Right cardiac atrium (tissue), 5 donors: ENCODE measurements at regions not wholly inside any gene's neighbourhood (a gene's known extent, or its start where the extent isn't known, plus 50 kb on each side); places are given as distances from the start of the nearest gene placed in this dataset.
"Not testable (repeated sequence)": the region's sequence is repeated elsewhere in the genome, so short reads cannot be mapped to it uniquely, and the experiment has no call there.

ENCODE experiments used
- ATAC-seq, 2 donors: fragments of 200-7000 bp; cut with Tn5 transposase; one replicate each; pipeline versions ENCODE4 v1.8.0 to v1.9.1; 2020; ENCODE audit warnings: moderate library complexity in 2 of 2, mild to moderate bottlenecking in 1 of 2
- DNase-seq, 3 donors: peaks; one replicate each; pipeline ENCODE4 v3.0.0-alpha.2; 2020
- H3K27ac ChIP-seq: one replicate; pipeline ENCODE4 v1.5.1; 2013; ENCODE audit warnings: mild to moderate bottlenecking, low read length, control low read depth, moderate library complexity
- H3K27me3 ChIP-seq: one replicate; pipeline ENCODE4 v1.6.1; 2013; ENCODE audit not compliant: control insufficient read depth, insufficient read depth
- H3K4me1 ChIP-seq: one replicate; pipeline ENCODE4 v1.6.1; 2013; ENCODE audit warnings: low read length; ENCODE audit not compliant: control insufficient read depth, insufficient read depth
- H3K4me3 ChIP-seq: one replicate; pipeline ENCODE4 v1.5.1; 2013; ENCODE audit warnings: low read length, control low read depth
- H3K9me3 ChIP-seq: one replicate; pipeline ENCODE4 v1.6.1; 2013; ENCODE audit warnings: low read length; ENCODE audit not compliant: control insufficient read depth
- WGBS: extraction: QIAGEN DNeasy Blood & Tissue Kit; methylation state at CpG from one replicate; pipeline ENCODE4 v1.1.7; 2013; 5-methylcytosine and 5-hydroxymethylcytosine counted together
- intact Hi-C, 4 donors: fragments of 100-400 bp; cut with DNase I; formaldehyde crosslinking; loops; one replicate each; pipeline versions ENCODE4 v1.11.0 to v1.14.0; 2022 to 2023
- donor health status: healthy with polysubstance abuse.
- donor health status: DM: no; HTN: yes; CAD: no.
- donor health status: DM: no; HTN: no; CAD: no.
- donor health status: DM: no; HTN: yes; CAD: no; lungs with severe emphysema.
- donor health status: DM: yes; HTN: yes; CAD: no.

DNA sequence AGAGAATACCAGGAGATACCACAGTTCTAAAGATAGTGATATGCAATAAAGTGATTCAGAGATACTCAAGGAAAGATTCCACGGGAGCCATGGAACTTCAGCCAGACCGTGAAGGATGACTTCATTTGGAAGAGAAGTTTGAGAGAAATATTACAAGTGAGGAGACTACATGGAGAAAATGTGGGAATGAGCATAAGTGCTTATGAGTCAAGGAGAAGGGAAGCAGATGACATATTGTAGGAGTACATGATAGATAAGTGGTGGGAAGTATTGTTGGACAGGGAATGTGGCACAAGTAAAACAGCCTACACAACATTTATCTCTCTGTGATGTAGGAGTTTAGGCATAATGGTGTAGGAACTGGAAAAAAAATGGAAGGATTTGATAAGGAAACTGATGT is 122.1 kb upstream of the FBXL17 start:
- H3K4me3 ChIP-seq, result no peak overlapping the region
- ATAC-seq (no peak), DNase-seq (no peak)
- H3K4me1 ChIP-seq, result no peaks in the 10 kb centered on the region
- no peak overlapping the region for H3K27ac ChIP-seq
- no peaks in the 10 kb centered on the region for H3K9me3 ChIP-seq
- 47% methylated on average over 2 of the region's 2 CpGs for WGBS
- H3K27me3 ChIP-seq, result no peaks in the 10 kb centered on the region
- intact Hi-C loops, result no loop called here

DNA sequence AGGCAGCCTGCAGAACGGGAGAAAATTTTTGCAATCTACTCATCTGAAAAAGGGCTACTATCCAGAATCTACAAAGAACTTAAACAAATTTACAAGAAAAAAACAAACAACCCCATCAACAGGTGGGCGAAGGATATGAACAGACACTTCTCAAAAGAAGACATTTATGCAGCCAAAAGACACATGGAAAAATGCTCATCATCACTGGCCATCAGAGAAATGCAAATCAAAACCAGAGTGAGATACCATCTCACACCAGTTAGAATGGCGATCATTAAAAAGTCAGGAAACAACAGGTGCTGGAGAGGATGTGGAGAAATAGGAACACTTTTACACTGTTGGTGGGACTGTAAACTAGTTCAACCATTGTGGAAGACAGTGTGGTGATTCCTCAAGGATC is 113.7 kb upstream of the FBXL17 start:
- H3K4me3 ChIP-seq, H3K27me3 ChIP-seq, H3K9me3 ChIP-seq, DNase-seq, H3K4me1 ChIP-seq, ATAC-seq, intact Hi-C loops, H3K27ac ChIP-seq: not testable (repeated sequence)
- WGBS, result 92% methylated on average over 3 of the region's 3 CpGs

DNA sequence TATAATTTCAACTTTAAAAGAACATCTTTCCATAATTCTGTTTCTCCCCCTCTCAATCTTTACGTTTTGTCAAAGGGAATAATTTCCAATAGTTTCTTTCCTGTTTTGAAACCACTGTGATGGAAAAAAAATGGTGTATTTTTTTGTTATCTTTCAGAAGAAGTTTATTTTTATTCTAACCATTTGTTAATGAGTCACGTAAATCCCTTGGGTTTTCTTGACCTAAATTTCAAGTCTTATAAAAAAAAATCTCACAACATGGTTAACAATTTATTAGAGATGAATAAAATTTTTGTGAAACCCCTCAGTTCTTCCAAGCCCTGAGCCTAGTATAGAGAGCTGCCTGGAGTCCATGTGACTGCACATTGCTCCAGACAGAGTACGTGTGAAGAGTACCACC is 106.1 kb upstream of the FBXL17 start:
- no peaks in the 10 kb centered on the region for H3K27me3 ChIP-seq
- H3K4me3 ChIP-seq, result no peak overlapping the region
- intact Hi-C loops, result no loop called here
- H3K9me3 ChIP-seq, result no peaks in the 10 kb centered on the region
- ATAC-seq (no peak), DNase-seq (no peak)
- WGBS, result 49% methylated on average over 3 of the region's 3 CpGs
- H3K4me1 ChIP-seq, result no peaks in the 10 kb centered on the region
- no peak overlapping the region for H3K27ac ChIP-seq

DNA sequence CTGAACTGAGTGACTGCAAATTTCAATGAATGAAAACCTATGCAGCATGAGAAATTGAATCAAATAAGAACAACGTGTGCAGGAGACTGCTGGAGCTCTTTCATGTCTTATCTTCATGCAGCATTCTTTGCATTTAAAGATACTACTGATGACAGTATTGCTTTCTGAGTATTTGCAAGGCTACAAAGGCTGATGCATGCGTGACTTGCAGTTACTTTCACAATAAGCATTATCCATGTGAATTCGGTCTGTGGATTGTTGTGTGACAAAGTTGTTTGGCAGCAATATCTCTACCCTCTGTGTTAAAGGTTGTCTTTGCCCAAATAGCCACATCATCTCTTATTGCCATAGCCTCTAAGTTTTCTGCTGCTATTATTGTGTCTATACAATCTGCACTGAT is 102.1 kb upstream of the FBXL17 start:
- no peak for ATAC-seq
- Histone ChIP-seq H3K4me1 (no peaks in the 10 kb centered on the region), H3K27ac (no peak overlapping the region), H3K9me3 (no peaks in the 10 kb centered on the region), H3K27me3 (no peaks in the 10 kb centered on the region), H3K4me3 (no peak overlapping the region)
- WGBS, result 69% methylated on average over 3 of the region's 3 CpGs
- intact Hi-C loops, result no loop called here
- no peak for DNase-seq

DNA sequence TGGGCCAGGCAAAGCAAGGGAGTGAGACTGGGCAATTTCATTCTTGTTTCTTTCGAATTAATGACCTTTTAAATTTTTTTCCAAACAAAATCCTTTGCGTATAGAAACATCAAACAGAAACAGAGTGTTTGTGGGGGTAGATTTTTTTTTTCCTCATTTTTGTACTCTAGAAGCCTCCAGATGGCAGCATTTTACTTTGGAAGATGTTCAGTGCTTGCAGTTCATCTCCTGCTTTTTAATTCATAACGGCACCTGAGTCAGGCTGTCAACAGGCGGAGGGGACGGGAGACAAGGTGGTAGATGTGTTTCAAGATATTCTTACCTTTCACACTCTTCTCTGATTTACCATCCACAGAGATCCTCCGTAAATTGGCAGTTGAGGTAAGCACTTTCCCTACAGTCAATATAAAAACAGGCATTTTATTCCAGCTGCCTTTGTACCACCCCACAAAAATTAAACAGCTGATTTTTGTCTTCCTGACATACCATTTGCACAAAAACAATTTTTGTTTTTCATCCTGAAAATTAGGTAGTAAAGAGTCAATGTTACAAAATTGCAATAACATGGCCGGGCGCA is 99.5 kb upstream of the FBXL17 start:
- no peaks in the 10 kb centered on the region for H3K9me3 ChIP-seq
- no peak for ATAC-seq
- no peaks in the 10 kb centered on the region for H3K4me1 ChIP-seq
- no peak overlapping the region for H3K4me3 ChIP-seq
- WGBS, result 34% methylated on average over 8 of the region's 8 CpGs
- no peak overlapping the region for H3K27ac ChIP-seq
- H3K27me3 ChIP-seq, result no peaks in the 10 kb centered on the region
- intact Hi-C loops, result no loop called here
- no peak for DNase-seq

DNA sequence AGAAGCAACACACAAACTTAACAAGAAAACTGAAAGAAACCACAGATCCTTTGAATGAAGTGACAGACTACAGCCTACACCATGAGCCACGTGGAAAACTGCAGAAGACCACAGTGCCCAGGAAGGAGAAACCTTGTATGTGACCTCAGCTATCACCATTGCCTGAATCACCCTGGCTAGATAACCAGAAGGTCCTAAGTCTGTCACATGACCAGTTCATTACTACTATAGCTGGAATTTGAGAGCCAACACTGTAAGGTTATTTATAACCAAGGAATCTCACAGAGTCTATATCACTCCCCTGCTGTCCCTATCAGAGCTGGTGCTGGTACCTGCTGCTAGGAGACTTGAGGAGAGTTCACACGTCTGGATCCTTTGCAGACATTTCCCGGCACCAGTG is 90.3 kb upstream of the FBXL17 start:
- H3K4me1 ChIP-seq, result no peaks in the 10 kb centered on the region
- no peak overlapping the region for H3K4me3 ChIP-seq
- H3K27me3 ChIP-seq, result no peaks in the 10 kb centered on the region
- H3K27ac ChIP-seq, result no peak overlapping the region
- 56% methylated on average over 3 of the region's 3 CpGs for WGBS
- peak; percentile 55 to 73 for ATAC-seq
- H3K9me3 ChIP-seq, result no peaks in the 10 kb centered on the region
- intact Hi-C loops, result no loop called here
- DNase-seq, result peak in 1 of 3 donors; percentile 9

DNA sequence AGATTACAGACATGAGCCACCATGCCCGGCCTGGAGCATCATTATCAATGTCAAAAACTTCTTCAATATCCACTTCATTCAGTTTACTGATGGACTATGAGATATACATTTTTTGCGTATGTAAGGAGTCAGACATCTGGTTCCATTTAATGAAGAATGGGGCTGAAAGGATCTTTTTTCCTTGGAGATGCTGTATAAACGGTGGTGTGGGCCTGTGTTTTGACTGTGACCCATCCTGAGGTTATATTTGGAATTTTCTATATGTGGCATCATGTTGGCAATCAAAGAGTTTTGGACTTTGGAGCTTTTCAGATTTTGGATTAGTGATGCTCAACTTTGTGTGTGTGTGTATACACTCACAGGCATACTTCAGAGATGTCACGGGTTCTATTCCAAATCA is 85.7 kb upstream of the FBXL17 start:
- no peaks in the 10 kb centered on the region for H3K9me3 ChIP-seq
- intact Hi-C loops, result no loop called here
- WGBS, result 80% methylated on average over 4 of the region's 4 CpGs
- no peak overlapping the region for H3K4me3 ChIP-seq
- ATAC-seq, result no peak
- no peak for DNase-seq
- H3K27me3 ChIP-seq, result no peaks in the 10 kb centered on the region
- H3K4me1 ChIP-seq, result no peaks in the 10 kb centered on the region
- no peak overlapping the region for H3K27ac ChIP-seq

DNA sequence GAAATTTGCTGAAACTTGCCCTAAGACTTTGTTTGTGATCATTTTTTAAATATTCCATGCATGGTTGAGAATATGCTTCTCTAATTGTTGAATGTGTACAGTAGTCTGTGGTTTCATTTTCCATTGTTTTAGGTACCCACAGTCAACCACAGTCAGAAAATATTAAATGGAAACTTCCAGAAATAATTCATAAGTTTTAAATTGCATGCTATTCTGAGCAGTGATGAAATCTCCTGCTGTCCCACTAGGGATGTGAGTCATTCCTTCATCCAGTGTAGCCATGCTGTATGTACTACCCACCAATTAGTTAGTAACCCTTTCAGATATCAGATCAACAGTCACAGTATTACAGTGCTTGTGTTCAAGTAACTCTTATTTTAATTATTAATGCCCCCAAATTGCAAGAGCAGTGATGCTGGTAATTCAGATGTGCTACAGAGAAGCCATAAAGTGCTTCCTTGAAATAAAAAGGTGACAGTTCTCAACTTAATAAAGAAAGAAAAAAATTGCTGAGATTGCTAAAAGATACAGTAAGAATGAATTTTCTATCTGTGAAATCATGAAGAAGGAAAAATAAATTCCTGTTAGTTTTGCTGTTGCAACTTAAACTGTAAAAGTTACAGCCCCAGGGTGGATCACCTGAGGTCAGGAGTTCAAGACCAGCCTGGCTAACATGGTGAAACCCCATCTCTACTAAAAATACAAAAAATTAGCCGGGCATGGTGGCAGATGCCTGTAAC is 79.9 kb upstream of the FBXL17 start:
- H3K27me3 ChIP-seq, result no peaks in the 10 kb centered on the region
- ATAC-seq, result no peak
- no peak for DNase-seq
- H3K9me3 ChIP-seq, result no peaks in the 10 kb centered on the region
- H3K27ac ChIP-seq, result no peak overlapping the region
- no peak overlapping the region for H3K4me3 ChIP-seq
- WGBS, result 73% methylated on average over 1 of the region's 1 CpG
- intact Hi-C loops, result no loop called here
- no peaks in the 10 kb centered on the region for H3K4me1 ChIP-seq

DNA sequence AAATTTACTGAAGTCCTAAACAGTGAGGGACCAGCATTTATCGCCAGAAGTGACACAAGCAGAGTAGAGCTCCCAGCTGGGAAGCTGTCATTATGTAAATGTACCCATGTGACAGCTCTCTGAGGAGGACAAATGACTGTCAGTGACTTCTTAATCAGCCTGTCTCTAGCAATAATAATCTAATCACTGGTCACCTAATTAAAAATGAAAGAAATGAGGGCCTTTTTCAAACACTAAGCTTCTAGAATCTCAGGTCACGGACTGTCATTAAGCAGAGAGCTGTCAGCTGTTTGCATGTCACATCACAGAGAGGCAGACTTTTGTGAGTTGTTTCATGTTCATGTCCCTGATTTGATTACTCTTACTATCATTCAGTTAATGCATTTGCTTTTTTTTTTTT is 77.9 kb upstream of the FBXL17 start:
- intact Hi-C loops, result no loop called here
- Histone ChIP-seq H3K4me3 (no peak overlapping the region), H3K4me1 (no peaks in the 10 kb centered on the region), H3K27me3 (no peaks in the 10 kb centered on the region), H3K9me3 (no peaks in the 10 kb centered on the region), H3K27ac (no peak overlapping the region)
- WGBS, result 57% methylated on average over 2 of the region's 2 CpGs
- ATAC-seq (no peak), DNase-seq (no peak)

DNA sequence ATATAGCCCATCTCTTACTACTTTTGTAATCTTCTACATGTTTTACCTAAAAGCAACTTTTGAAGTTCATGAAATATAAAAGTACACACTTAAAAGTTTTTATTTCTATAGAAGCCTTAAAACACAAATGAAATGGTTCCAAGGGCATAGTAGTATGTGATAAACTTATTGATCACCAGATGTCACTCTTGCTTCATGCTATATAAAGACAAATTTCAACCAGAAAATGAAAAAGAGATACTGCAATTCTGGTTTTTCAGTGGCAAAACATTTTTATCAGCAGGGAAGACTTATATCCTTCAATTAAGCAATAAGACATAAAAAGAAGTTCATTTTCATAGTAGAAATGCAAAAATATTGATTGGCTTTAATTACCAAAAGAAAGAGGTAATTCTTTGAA is 69.4 kb upstream of the FBXL17 start:
- H3K4me3 ChIP-seq, result no peak overlapping the region
- H3K9me3 ChIP-seq, result no peaks in the 10 kb centered on the region
- H3K27ac ChIP-seq, result no peak overlapping the region
- intact Hi-C loops, result no loop called here
- ATAC-seq (no peak), DNase-seq (no peak)
- no peaks in the 10 kb centered on the region for H3K27me3 ChIP-seq
- no peaks in the 10 kb centered on the region for H3K4me1 ChIP-seq

DNA sequence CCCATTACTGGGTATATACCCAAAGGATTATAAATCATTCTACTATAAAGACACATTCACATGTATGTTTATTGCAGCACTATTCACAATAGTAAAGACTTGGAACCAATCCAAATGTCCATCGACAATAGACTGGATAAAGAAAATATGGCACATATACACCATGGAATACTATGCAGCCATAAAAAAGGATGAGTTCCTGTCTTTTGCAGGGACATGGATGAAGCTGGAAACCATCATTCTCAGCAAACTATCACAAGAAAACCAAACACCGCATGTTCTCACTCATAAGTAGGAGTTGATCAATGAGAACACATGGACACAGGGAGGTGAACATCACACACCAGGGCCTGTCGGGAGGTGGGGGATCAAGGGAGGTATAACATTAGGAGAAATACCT is 62.2 kb upstream of the FBXL17 start:
- WGBS, result 97% methylated on average over 3 of the region's 3 CpGs
- intact Hi-C loops, H3K4me1 ChIP-seq, H3K4me3 ChIP-seq, H3K27me3 ChIP-seq, ATAC-seq, H3K9me3 ChIP-seq, H3K27ac ChIP-seq, DNase-seq: not testable (repeated sequence)
